Neural crest cell (in vitro differentiated cells): ENCODE measurements at regions not wholly inside any gene's neighbourhood (a gene's known extent, or its start where the extent isn't known, plus 50 kb on each side); places are given as distances from the start of the nearest gene placed in this dataset.
A peak's percentile ranks its signal among the peaks of the same experiment; 100 is the strongest.
"Not testable (repeated sequence)": the region's sequence is repeated elsewhere in the genome, so short reads cannot be mapped to it uniquely, and the experiment has no call there.

Source experiments
- DNase-seq: peaks from one replicate; pipeline ENCODE4 v3.0.0; 2021; ENCODE audit warnings: low read depth, mixed read lengths, low spot score
- H3K27ac Mint-ChIP-seq: one replicate; pipeline ENCODE4 v1.8.0; 2021; ENCODE audit warnings: mild to moderate bottlenecking, mixed read lengths; ENCODE audit not compliant: unreplicated experiment
- H3K27me3 Mint-ChIP-seq: 2 replicates; pipeline ENCODE4 v1.8.0; 2021; ENCODE audit warnings: low read depth, mild to moderate bottlenecking, mixed read lengths
- H3K36me3 Mint-ChIP-seq: 2 replicates; pipeline ENCODE4 v1.8.0; 2021; ENCODE audit warnings: low read depth, mild to moderate bottlenecking, mixed read lengths
- H3K4me1 Mint-ChIP-seq: 2 replicates; pipeline ENCODE4 v1.8.0; 2021; ENCODE audit warnings: mixed read lengths
- H3K4me3 Mint-ChIP-seq: one replicate; pipeline ENCODE4 v1.8.0; 2021; ENCODE audit warnings: mild to moderate bottlenecking, mixed read lengths
- H3K9me3 Mint-ChIP-seq: 2 replicates; pipeline ENCODE4 v1.8.0; 2021; ENCODE audit warnings: mixed read lengths
- CTCF ChIP-seq: fragments of 200-600 bp; sonication (generic); conservative IDR thresholded peaks from 2 replicates; pipeline ENCODE4 v1.5.0; 2021; ENCODE audit warnings: antibody characterized with exemption, mild to moderate bottlenecking

DNA sequence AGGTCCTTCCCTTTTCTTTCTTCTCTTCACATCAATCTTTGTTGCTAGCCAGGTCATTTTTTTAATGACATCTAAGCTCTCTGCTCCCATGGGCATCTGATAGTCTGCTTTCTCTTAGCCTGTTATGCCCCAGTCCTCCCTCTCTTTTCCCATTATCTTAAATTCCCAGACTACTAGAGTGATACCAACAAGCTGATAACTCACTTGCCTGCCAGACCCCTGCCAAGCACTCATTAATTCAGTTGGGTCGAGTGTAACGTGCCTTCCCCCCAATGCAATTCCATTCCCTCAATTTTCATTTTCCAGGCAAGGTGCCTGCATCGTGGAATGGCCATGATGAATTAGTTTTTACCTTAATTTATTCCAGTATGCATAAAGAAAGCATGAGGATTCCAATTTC lies 450.8 kb upstream of the ADAMTS9 start:
- no peak for DNase-seq
- Mint-ChIP-seq H3K36me3 (no peaks in the 10 kb centered on the region), H3K4me1 (no peaks in the 10 kb centered on the region), H3K27ac (no peak overlapping the region), H3K27me3 (no peaks in the 10 kb centered on the region), H3K9me3 (no peaks in the 10 kb centered on the region), H3K4me3 (no peak overlapping the region)
- no peak for TF ChIP-seq CTCF

DNA sequence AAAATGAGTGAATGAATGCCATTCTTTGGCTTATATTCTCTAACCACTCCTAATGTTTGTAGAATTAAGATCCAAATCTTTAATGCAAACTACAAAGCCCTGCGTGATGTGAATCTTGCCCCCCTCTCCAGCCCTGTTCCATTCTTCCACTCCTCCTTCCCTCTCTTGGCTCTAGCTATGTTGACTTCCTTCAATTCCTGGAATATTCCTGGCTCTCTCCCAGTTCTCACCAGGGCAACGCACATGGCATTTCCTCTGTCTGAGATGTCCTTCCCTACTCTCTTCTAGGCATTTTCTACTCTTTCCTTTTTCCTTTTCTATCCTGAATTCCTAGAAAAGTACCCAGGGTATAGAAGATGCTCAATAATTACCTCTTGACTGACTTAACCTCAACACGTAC lies 446.0 kb upstream of the ADAMTS9 start:
- not testable (repeated sequence) for H3K27me3 Mint-ChIP-seq, H3K36me3 Mint-ChIP-seq, H3K9me3 Mint-ChIP-seq, H3K27ac Mint-ChIP-seq, H3K4me1 Mint-ChIP-seq, H3K4me3 Mint-ChIP-seq, DNase-seq

DNA sequence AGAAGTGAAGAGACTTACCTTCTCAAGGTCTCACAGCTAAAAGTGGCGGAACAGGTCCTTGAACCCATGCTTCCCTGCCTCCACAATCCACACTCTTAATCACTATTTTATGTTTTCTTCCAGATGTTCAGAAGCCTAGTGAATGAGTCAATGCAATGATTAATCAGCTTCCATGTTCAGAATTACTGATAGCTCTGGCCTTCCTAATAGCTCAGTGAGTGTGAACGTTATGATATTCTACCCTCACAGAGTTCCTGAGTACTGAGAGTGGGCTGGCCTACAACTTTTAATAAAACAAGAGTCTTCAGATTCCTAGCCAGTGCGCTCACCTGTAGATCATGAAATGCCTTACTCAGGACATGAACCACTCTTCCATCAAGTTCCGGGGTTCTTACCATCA lies 443.0 kb upstream of the ADAMTS9 start:
- no peaks in the 10 kb centered on the region for H3K27me3 Mint-ChIP-seq
- no peak for DNase-seq
- H3K4me3 Mint-ChIP-seq: no peak overlapping the region
- H3K27ac Mint-ChIP-seq: no peak overlapping the region
- H3K9me3 Mint-ChIP-seq: peaks cover 2% of the 10 kb centered on the region
- no peak for TF ChIP-seq CTCF
- no peaks in the 10 kb centered on the region for H3K36me3 Mint-ChIP-seq
- H3K4me1 Mint-ChIP-seq: no peaks in the 10 kb centered on the region

GRCh38 chr3:65128346-65128745 lies 440.5 kb upstream of the ADAMTS9 start:
- Mint-ChIP-seq H3K27ac (no peak overlapping the region), H3K4me1 (no peaks in the 10 kb centered on the region)

DNA sequence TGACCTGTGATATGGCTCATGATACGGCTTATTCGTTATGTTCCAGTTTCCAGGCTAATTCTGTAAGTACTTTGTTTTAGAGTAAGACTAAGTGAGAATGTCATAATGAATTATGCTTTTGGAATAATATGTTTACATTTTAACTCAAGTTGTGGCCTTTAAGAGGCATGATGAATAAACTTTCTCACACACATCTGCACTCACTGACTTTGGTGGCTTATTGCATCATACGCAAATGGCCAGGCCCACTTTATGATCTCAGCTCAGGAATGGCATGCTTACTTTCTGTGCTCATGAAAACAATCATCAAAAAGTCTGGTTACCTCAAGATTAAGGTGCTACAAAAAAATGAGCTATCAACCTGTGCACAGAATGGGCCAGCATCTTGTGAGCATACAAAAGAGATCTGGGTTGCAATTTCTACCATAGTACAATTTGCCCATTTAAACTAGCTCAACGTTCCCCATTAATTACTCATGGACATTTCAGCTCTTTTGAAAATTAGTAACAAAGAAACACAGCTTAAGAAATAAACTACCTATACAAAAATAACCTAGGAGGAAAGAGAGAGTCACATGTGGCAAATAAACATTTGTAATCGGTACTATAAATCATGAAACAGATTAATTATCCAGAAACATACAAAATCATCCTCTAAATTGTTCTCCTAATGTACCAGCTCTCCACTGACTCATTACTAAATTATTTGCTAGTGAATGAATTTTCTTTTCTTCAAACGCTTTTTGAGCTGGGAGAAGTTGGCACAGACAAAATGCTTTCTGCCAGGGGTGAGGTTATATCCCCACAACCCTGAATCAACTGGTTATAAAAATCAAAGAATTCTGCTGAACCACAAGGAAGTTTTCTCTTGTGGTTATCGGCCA lies 439.0 kb upstream of the ADAMTS9 start:
- Mint-ChIP-seq H3K36me3 (no peaks in the 10 kb centered on the region), H3K4me1 (no peaks in the 10 kb centered on the region)
- no peak for DNase-seq

More at GRCh38 chr3:65128346-65128745, 440.5 kb upstream of the ADAMTS9 start:
- H3K9me3 Mint-ChIP-seq: peaks cover 2% of the 10 kb centered on the region
- no peak for DNase-seq
- H3K27me3 Mint-ChIP-seq: no peaks in the 10 kb centered on the region
- no peaks in the 10 kb centered on the region for H3K36me3 Mint-ChIP-seq
- TF ChIP-seq CTCF: no peak
- H3K4me3 Mint-ChIP-seq: no peak overlapping the region

GRCh38 chr3:65120156-65120555 lies 432.4 kb upstream of the ADAMTS9 start:
- not testable (repeated sequence) for H3K27ac Mint-ChIP-seq, H3K4me1 Mint-ChIP-seq, DNase-seq, H3K27me3 Mint-ChIP-seq, H3K9me3 Mint-ChIP-seq, H3K4me3 Mint-ChIP-seq
- peaks cover 10% of the 10 kb centered on the region for H3K36me3 Mint-ChIP-seq

More for the DNA sequence above, 439.0 kb upstream of the ADAMTS9 start:
- Mint-ChIP-seq H3K27ac (peak overlapping the region; percentile 44), H3K27me3 (no peaks in the 10 kb centered on the region), H3K9me3 (peaks cover 2% of the 10 kb centered on the region), H3K4me3 (no peak overlapping the region)
- TF ChIP-seq CTCF: no peak
